ENCODE measurements at regions not wholly inside any gene's neighbourhood (a gene's known extent, or its start where the extent isn't known, plus 50 kb on each side); places are given as distances from the start of the nearest gene placed in this dataset.

DNA sequence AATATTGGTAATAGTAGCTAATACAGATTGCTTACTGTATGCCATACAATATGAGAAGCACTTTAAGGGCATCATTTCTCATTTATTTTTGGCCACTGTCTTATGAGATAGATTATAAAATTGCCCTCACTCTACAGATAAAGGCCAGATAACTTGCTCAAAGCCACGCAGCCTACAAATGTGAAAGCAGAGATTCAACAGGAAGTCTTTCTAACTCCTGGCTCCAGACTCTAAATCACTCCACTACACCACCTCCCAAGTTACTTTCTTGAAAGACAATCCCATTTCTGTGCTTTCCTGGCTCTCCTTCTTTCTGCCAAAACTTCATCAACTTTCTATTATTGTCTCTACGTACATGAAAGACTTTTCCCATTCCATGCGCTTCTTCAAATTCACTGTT lies 194.7 kb downstream of the FBXO8 start:
- H3K4me1 ChIP-seq = no peaks in the 10 kb centered on the region
- TF ChIP-seq, protein P1, sequence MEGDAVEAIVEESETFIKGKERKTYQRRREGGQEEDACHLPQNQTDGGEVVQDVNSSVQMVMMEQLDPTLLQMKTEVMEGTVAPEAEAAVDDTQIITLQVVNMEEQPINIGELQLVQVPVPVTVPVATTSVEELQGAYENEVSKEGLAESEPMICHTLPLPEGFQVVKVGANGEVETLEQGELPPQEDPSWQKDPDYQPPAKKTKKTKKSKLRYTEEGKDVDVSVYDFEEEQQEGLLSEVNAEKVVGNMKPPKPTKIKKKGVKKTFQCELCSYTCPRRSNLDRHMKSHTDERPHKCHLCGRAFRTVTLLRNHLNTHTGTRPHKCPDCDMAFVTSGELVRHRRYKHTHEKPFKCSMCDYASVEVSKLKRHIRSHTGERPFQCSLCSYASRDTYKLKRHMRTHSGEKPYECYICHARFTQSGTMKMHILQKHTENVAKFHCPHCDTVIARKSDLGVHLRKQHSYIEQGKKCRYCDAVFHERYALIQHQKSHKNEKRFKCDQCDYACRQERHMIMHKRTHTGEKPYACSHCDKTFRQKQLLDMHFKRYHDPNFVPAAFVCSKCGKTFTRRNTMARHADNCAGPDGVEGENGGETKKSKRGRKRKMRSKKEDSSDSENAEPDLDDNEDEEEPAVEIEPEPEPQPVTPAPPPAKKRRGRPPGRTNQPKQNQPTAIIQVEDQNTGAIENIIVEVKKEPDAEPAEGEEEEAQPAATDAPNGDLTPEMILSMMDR (IDR thresholded peaks at IDR 0.05) = no peak
- H3K27me3 ChIP-seq = no peaks in the 10 kb centered on the region
- H3K9me3 ChIP-seq = no peaks in the 10 kb centered on the region
- no peaks in the 10 kb centered on the region for H3K36me3 ChIP-seq
- DNase-seq = no peak
- intact Hi-C loops (cut with DNase I; ENCODE audit: low total_unique reads) = no loop called here
- no peak overlapping the region for H3K4me3 ChIP-seq
- no peak overlapping the region for H3K27ac ChIP-seq

DNA sequence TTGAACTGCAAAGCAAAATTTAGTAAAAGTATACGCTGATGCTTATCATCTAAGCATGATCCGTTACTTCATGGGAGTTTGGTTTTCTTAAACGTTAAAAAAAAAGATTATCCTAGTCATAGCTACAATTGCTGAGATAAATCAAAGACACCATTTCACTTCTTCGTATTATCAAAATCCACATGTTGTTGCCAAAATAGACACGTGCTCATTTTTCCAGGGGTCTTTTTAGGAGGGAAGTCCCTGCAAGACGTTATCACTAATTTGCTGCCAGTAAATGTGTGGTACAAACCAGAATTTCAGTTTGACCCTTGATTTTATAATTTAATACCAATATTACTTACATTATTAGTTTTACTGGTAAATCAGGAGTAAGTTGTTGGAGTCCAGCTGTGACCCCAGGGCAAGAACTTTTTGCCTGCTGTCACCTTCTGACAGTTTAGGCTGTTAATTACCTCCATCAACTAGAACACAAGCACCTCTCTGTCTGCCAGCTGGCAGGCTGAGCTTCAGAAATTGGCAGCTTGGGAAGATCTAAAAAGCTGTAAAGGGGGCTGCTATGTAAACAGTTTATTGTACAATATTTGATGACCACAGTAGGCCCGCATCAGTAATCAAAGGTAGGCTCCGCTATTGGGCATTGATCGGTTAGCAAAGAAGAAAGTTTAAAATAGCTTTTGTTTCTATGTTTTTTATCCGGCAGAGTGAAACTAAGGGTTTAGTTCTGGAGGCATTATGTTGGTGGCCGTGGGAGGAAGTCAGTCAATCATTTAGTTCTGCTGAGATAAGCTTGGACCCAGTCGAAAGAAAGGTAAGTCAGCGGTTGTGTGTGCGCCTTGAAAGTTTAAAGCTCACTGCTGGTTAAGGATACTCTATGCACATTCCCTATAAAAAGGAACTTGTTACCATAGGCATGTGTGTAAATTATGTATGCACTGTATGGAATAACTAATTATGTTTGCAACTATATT lies 196.4 kb downstream of the FBXO8 start:
- H3K4me3 ChIP-seq = no peak overlapping the region
- H3K4me1 ChIP-seq = no peaks in the 10 kb centered on the region
- H3K9me3 ChIP-seq = no peaks in the 10 kb centered on the region
- no peaks in the 10 kb centered on the region for H3K36me3 ChIP-seq
- TF ChIP-seq, protein P1 (IDR thresholded peaks at IDR 0.05) = no peak
- H3K27ac ChIP-seq = no peak overlapping the region
- intact Hi-C loops (cut with DNase I; ENCODE audit: low total_unique reads) = no loop called here
- no peak for DNase-seq
- H3K27me3 ChIP-seq = no peaks in the 10 kb centered on the region

DNA sequence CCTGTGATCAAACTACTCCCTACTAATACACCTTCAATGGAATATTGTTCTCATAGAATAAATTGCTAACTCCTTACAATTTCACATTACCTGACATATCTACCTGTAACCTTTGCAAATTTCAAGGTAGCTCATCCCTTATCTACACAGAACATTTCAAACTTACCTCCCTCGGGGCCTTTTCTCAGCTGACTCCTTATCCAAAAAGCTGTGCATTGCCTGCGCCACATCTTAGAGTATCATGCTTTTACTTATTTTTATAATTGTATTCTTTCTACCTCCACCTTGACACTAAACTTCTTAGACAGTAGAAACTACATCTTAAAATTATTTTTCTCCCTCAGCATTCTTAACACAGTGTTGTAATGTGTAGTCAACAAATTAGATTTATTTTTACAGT lies 198.5 kb downstream of the FBXO8 start:
- no peaks in the 10 kb centered on the region for H3K36me3 ChIP-seq
- H3K27me3 ChIP-seq = no peaks in the 10 kb centered on the region
- no peak for DNase-seq
- intact Hi-C loops (cut with DNase I; ENCODE audit: low total_unique reads) = no loop called here
- no peaks in the 10 kb centered on the region for H3K9me3 ChIP-seq
- no peak overlapping the region for H3K27ac ChIP-seq
- TF ChIP-seq, protein P1 (IDR thresholded peaks at IDR 0.05) = no peak
- H3K4me1 ChIP-seq = no peaks in the 10 kb centered on the region
- no peak overlapping the region for H3K4me3 ChIP-seq

DNA sequence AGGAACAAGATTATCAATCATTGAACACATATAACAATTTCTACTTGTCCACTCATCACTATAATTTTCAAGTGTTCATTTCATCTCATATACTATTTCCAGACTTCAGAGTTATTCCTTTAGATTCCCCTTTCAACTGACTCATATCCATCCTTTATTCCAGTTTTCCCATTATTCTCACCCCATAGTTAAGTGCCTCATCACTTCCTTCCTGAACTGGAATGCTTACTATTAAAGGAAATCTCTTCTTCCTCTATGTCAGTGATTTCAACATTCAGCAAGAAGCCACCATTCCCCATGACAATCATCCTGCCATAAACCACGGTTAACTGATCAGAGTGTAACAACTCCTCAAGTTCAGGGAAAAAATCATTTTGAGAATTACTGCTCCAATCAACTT lies 198.9 kb downstream of the FBXO8 start:
- DNase-seq = no peak
- no peaks in the 10 kb centered on the region for H3K36me3 ChIP-seq
- no peak overlapping the region for H3K27ac ChIP-seq
- no peak overlapping the region for H3K4me3 ChIP-seq
- intact Hi-C loops (cut with DNase I; ENCODE audit: low total_unique reads) = no loop called here
- no peaks in the 10 kb centered on the region for H3K4me1 ChIP-seq
- no peaks in the 10 kb centered on the region for H3K9me3 ChIP-seq
- TF ChIP-seq, protein P1 (IDR thresholded peaks at IDR 0.05) = no peak
- H3K27me3 ChIP-seq = no peaks in the 10 kb centered on the region

DNA sequence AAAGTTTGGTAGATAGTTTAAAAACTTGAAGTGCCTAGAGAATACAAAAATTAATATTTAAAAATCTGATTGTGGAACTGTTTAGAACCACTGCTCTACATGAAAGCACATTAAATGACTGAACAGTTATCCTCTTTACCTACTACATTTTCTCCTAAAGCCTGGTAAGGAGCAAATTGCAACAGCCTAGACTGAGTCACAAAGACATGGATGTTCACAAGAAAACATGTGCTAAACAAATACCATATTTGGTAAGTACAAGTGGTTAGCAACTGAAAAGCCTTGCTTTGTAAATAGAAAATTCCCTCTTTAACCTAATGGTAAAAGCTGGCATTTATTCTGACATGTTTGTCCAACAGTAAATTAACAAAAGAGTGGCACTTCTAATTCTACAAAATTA lies 203.1 kb downstream of the FBXO8 start:
- no peak overlapping the region for H3K27ac ChIP-seq
- DNase-seq = no peak
- no peaks in the 10 kb centered on the region for H3K36me3 ChIP-seq
- intact Hi-C loops (cut with DNase I; ENCODE audit: low total_unique reads) = no loop called here
- no peaks in the 10 kb centered on the region for H3K4me1 ChIP-seq
- H3K9me3 ChIP-seq = no peaks in the 10 kb centered on the region
- no peak overlapping the region for H3K4me3 ChIP-seq
- H3K27me3 ChIP-seq = no peaks in the 10 kb centered on the region
- TF ChIP-seq, protein P1 (IDR thresholded peaks at IDR 0.05) = no peak
